Activated CD4-positive, alpha-beta memory T cell treated with anti-CD3 and anti-CD28 coated beads for 36 hours (primary cell): ENCODE measurements at regions not wholly inside any gene's neighbourhood (a gene's known extent, or its start where the extent isn't known, plus 50 kb on each side); places are given as distances from the start of the nearest gene placed in this dataset.
"Not testable (repeated sequence)": the region's sequence is repeated elsewhere in the genome, so short reads cannot be mapped to it uniquely, and the experiment has no call there.

Source experiments
- CTCF ChIA-PET: fragments of 350-600 bp; sonication (Branson Sonifier 250); formaldehyde crosslinking; loops from one replicate; lab custom pipeline; 2021; ENCODE audit warnings: antibody characterized with exemption, inconsistent platforms; lab: Charles Lee
- POLR2A ChIA-PET: fragments of 350-600 bp; sonication (Branson Sonifier 250); formaldehyde crosslinking; loops from one replicate; lab custom pipeline; 2021; ENCODE audit warnings: antibody characterized with exemption; lab: Charles Lee
- DNase-seq: peaks from one replicate; pipeline ENCODE4 v3.0.0-alpha.2; 2020
- H3K27ac Mint-ChIP-seq: one replicate; pipeline ENCODE4 v1.8.0; 2021; ENCODE audit warnings: mixed read lengths
- H3K27me3 Mint-ChIP-seq: one replicate; pipeline ENCODE4 v1.8.0; 2021; ENCODE audit warnings: mixed read lengths
- H3K36me3 Mint-ChIP-seq: one replicate; pipeline ENCODE4 v1.8.0; 2021; ENCODE audit warnings: mixed read lengths
- H3K4me1 Mint-ChIP-seq: one replicate; pipeline ENCODE4 v1.8.0; 2021; ENCODE audit warnings: low read depth, mixed read lengths
- H3K4me3 Mint-ChIP-seq: one replicate; pipeline ENCODE4 v1.8.0; 2021; ENCODE audit warnings: mild to moderate bottlenecking, mixed read lengths
- H3K9me3 Mint-ChIP-seq: one replicate; pipeline ENCODE4 v1.8.0; 2021; ENCODE audit warnings: mixed read lengths
- intact Hi-C: fragments of 100-400 bp; cut with micrococcal nuclease; formaldehyde crosslinking; loops from one replicate; pipeline ENCODE4 v1.15.1; 2023

DNA sequence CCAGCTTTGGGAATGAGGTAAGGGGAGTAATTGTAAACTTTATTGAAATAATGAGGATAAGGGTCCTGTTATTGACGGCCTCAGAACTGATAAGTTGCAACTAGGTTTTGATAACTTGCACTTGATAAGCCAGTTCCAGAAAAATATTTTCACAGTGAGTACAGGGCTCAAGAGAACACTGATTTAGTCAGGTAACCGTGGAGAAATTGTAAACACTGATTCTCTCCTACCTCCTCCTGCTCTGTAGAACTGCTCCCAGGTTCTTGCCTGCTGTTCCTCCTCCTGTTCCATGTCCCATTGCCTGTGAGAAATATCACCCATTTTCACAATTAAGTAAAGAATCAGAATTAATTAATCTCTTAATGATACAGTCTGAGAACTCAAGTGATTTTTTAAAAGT is 55.0 kb upstream of the CXXC4 start:
- Mint-ChIP-seq H3K27me3 (no peaks in the 10 kb centered on the region), H3K4me1 (no peaks in the 10 kb centered on the region), H3K36me3 (no peaks in the 10 kb centered on the region), H3K4me3 (no peak overlapping the region), H3K27ac (no peak overlapping the region), H3K9me3 (no peaks in the 10 kb centered on the region)
- DNase-seq: no peak
- intact Hi-C loops: no loop called here
- ChIA-PET CTCF (no interaction called here), POLR2A (no interaction called here)

GRCh38 chr4:104559502-104559901 is 64.8 kb upstream of the CXXC4 start:
- no peaks in the 10 kb centered on the region for H3K27me3 Mint-ChIP-seq

DNA sequence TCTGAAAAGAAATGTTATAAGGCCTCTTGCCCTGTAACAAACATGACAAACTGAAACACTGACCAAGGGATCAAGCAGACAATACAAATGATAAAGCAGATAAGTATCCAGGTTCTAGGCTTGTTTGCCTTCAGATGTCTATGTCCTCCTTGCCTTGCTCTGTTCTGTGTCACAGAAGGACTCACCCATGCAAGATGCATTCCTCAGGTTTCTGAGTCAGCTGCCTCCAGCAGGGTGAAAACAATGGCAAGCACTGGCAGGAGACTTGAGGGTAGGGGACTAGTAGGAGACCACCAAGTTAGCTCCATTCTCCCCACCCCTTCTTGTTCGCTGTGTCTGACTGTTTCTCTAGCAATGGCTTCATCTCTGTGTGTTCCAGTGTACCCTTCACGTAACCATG is 76.6 kb upstream of the CXXC4 start:
- DNase-seq: no peak
- POLR2A ChIA-PET: no interaction called here
- Mint-ChIP-seq H3K4me1 (no peaks in the 10 kb centered on the region), H3K27ac (no peak overlapping the region), H3K36me3 (no peaks in the 10 kb centered on the region), H3K4me3 (no peak overlapping the region), H3K9me3 (no peaks in the 10 kb centered on the region), H3K27me3 (no peaks in the 10 kb centered on the region)
- CTCF ChIA-PET: no interaction called here
- intact Hi-C loops: no loop called here

More at GRCh38 chr4:104559502-104559901, 64.8 kb upstream of the CXXC4 start:
- H3K9me3 Mint-ChIP-seq: no peaks in the 10 kb centered on the region
- no peak overlapping the region for H3K27ac Mint-ChIP-seq
- H3K4me3 Mint-ChIP-seq: no peak overlapping the region
- intact Hi-C loops: no loop called here
- H3K36me3 Mint-ChIP-seq: no peaks in the 10 kb centered on the region
- ChIA-PET POLR2A (no interaction called here), CTCF (no interaction called here)
- no peak for DNase-seq
- peaks cover 2% of the 10 kb centered on the region for H3K4me1 Mint-ChIP-seq

DNA sequence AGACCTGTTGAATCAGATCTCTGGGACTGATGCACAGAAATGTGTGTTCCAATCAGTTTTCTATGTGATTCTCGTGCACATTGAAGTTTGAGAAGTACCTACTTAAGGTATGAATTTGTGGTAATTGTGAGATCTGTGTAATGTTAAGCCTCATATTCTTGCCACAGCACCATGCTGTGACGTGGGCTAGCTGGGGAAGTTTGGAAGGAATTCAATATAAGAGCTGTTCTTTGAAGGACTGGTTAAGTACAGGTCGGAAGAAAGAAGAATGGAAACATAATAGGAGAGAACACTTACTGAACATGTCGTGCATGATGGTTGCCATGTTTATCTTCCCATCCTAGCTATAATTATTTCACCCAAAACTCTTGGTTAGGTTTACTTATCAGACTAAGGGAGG is 79.7 kb upstream of the CXXC4 start:
- H3K27ac Mint-ChIP-seq: no peak overlapping the region
- H3K4me1 Mint-ChIP-seq: no peaks in the 10 kb centered on the region
- no peaks in the 10 kb centered on the region for H3K27me3 Mint-ChIP-seq
- intact Hi-C loops: no loop called here
- no peak for DNase-seq
- H3K36me3 Mint-ChIP-seq: no peaks in the 10 kb centered on the region
- ChIA-PET CTCF (no interaction called here), POLR2A (no interaction called here)
- H3K9me3 Mint-ChIP-seq: no peaks in the 10 kb centered on the region
- H3K4me3 Mint-ChIP-seq: no peak overlapping the region

DNA sequence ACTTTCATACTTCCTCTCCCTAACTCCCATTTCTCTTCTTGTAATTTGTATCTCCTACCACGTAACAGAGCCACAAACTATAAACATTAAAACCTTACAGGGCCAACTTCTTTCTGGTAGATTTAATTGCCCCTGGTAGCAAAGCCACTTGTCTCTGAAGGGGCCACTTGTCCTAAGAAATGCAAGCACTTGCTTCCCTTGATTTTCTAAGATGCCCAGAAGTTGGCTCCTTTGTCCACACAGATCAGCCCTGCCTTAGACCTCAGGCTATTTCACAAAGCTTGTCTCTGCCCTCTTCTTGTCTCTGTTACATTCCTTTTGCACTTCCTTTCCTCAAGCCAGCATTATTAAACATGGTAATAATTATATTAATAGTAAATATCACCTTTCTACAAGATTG is 80.6 kb upstream of the CXXC4 start:
- intact Hi-C loops: no loop called here
- no peaks in the 10 kb centered on the region for H3K27me3 Mint-ChIP-seq
- DNase-seq: no peak
- no peaks in the 10 kb centered on the region for H3K36me3 Mint-ChIP-seq
- no peak overlapping the region for H3K4me3 Mint-ChIP-seq
- POLR2A ChIA-PET: no interaction called here
- H3K27ac Mint-ChIP-seq: no peak overlapping the region
- CTCF ChIA-PET: no interaction called here
- H3K9me3 Mint-ChIP-seq: no peaks in the 10 kb centered on the region
- no peaks in the 10 kb centered on the region for H3K4me1 Mint-ChIP-seq

DNA sequence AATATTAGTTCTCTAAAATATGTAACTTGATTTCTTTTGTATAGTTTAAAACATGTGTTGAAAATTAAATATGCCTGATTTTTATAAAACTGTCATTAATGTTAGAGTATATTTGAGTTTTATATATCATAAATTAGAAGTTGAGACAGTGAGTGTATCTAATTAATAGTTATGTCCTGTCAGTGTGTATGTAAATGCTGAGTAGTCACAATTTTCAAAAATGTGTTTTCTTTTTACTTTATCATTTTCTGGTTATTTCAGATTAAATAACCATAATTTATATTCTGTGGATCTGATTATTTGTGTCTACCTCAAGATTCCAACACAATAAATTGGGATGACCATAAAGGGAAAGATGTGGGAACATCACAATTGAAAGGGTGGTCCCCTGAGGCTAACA is 82.7 kb upstream of the CXXC4 start:
- Mint-ChIP-seq H3K9me3 (no peaks in the 10 kb centered on the region), H3K4me1 (no peaks in the 10 kb centered on the region), H3K27me3 (no peaks in the 10 kb centered on the region), H3K36me3 (no peaks in the 10 kb centered on the region), H3K27ac (no peak overlapping the region), H3K4me3 (no peak overlapping the region)
- intact Hi-C loops: no loop called here
- ChIA-PET CTCF (no interaction called here), POLR2A (no interaction called here)
- no peak for DNase-seq

DNA sequence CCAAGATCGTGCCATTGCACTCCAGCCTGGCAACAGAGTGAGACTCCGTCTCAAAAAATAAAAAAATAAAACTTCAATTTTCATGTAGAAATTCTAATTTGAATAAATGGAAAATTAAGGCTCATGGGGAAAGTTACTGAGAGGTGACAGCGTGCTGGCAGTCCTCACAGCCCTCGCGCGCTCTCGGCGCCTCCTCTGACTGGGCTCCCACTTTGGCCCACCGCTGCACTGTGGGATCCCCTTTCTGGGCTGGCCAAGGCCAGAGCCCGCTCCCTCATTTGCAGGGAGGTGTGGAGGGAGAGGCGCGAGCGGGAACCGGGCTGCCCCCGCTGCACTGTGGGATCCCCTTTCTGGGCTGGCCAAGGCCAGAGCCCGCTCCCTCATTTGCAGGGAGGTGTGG is 86.8 kb upstream of the CXXC4 start:
- not testable (repeated sequence) for H3K36me3 Mint-ChIP-seq

GRCh38 chr4:104582056-104582455 is 87.4 kb upstream of the CXXC4 start:
- H3K4me1 Mint-ChIP-seq, DNase-seq, H3K27ac Mint-ChIP-seq, intact Hi-C loops, H3K4me3 Mint-ChIP-seq, H3K36me3 Mint-ChIP-seq, CTCF ChIA-PET, POLR2A ChIA-PET, H3K9me3 Mint-ChIP-seq, H3K27me3 Mint-ChIP-seq: not testable (repeated sequence)

More for the DNA sequence above, 86.8 kb upstream of the CXXC4 start:
- H3K9me3 Mint-ChIP-seq, H3K4me1 Mint-ChIP-seq, H3K27me3 Mint-ChIP-seq, H3K4me3 Mint-ChIP-seq, DNase-seq, H3K27ac Mint-ChIP-seq, CTCF ChIA-PET, intact Hi-C loops, POLR2A ChIA-PET: not testable (repeated sequence)

GRCh38 chr4:104589264-104589868 is 94.7 kb upstream of the CXXC4 start:
- Mint-ChIP-seq H3K9me3 (no peaks in the 10 kb centered on the region), H3K36me3 (no peaks in the 10 kb centered on the region), H3K27ac (no peak overlapping the region), H3K4me1 (peaks cover 2% of the 10 kb centered on the region), H3K27me3 (no peaks in the 10 kb centered on the region), H3K4me3 (no peak overlapping the region)
- intact Hi-C loops: no loop called here
- CTCF ChIA-PET: no interaction called here
- POLR2A ChIA-PET: no interaction called here
- no peak for DNase-seq

DNA sequence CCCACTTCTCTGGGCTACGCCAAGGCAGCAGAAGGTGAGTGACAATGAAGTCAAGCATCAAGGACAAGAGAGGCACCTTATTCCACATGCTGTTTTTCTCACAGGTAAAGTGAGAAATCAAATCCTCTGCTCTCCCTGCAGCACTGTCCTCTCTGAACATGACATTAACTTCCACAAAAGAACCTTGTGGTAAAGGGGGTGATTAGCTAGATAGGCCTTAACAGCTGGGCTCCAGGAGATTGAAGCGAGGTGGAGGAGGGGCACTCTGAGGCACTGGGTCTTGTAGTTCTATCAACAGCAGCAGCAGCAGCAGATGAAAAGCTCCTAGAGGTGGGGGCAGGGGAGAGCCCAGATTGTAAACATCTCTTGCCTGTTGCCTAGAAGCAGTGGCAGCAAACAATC is 96.8 kb upstream of the CXXC4 start:
- POLR2A ChIA-PET: no interaction called here
- no peaks in the 10 kb centered on the region for H3K27me3 Mint-ChIP-seq
- peaks cover 2% of the 10 kb centered on the region for H3K4me1 Mint-ChIP-seq
- CTCF ChIA-PET: no interaction called here
- DNase-seq: no peak
- H3K9me3 Mint-ChIP-seq: no peaks in the 10 kb centered on the region
- no peak overlapping the region for H3K4me3 Mint-ChIP-seq
- intact Hi-C loops: no loop called here
- H3K27ac Mint-ChIP-seq: no peak overlapping the region
- H3K36me3 Mint-ChIP-seq: no peaks in the 10 kb centered on the region

DNA sequence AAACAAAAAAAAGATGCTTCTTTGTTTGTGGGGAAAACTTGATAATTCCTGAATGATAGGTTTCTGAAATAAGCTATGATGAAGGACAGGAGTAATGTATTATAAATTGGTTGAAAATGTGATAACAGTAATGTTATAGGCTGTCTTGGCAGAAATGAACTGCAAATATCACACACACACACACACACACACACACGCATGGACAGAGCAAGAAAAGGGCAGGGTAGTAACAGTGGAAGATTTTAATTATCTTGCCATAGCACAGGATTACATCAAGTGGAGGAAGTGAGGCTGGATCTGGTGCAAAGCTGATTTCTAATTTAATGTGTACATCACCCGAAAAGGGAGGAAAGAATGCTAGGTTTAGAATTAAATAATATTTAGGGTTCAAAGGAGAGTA is 97.5 kb upstream of the CXXC4 start:
- Mint-ChIP-seq H3K9me3 (no peaks in the 10 kb centered on the region), H3K4me3 (no peak overlapping the region), H3K4me1 (peaks cover 2% of the 10 kb centered on the region), H3K36me3 (no peaks in the 10 kb centered on the region), H3K27ac (no peak overlapping the region), H3K27me3 (no peaks in the 10 kb centered on the region)
- DNase-seq: no peak
- POLR2A ChIA-PET: no interaction called here
- intact Hi-C loops: no loop called here
- CTCF ChIA-PET: no interaction called here

- Mint-ChIP-seq H3K9me3 (no peaks in the 10 kb centered on the region), H3K4me1 (peaks cover 2% of the 10 kb centered on the region), H3K36me3 (no peaks in the 10 kb centered on the region), H3K27me3 (no peaks in the 10 kb centered on the region), H3K4me3 (no peak overlapping the region), H3K27ac (no peak overlapping the region)
- intact Hi-C loops: no loop called here
- DNase-seq: no peak
- POLR2A ChIA-PET: no interaction called here
- CTCF ChIA-PET: no interaction called here
Measured at GRCh38 chr4:104593019-104593418, 98.3 kb upstream of the CXXC4 start.

GRCh38 chr4:104596189-104596588 is 101.5 kb upstream of the CXXC4 start:
- CTCF ChIA-PET: no interaction called here
- Mint-ChIP-seq H3K9me3 (no peaks in the 10 kb centered on the region), H3K27ac (no peak overlapping the region), H3K4me1 (peaks cover 2% of the 10 kb centered on the region), H3K36me3 (no peaks in the 10 kb centered on the region), H3K4me3 (no peak overlapping the region), H3K27me3 (no peaks in the 10 kb centered on the region)
- intact Hi-C loops: no loop called here
- DNase-seq: no peak
- POLR2A ChIA-PET: no interaction called here
